Coronary artery (tissue), 2 donors: ENCODE measurements at regions not wholly inside any gene's neighbourhood (a gene's known extent, or its start where the extent isn't known, plus 50 kb on each side); places are given as distances from the start of the nearest gene placed in this dataset.

Experiments used
- DNase-seq: peaks from one replicate; pipeline ENCODE4 v3.0.0-alpha.2; 2017; ENCODE audit warnings: low spot score
- H3K27ac ChIP-seq, 2 donors: fragments of 200-600 bp; sonication (generic); one replicate each; pipeline ENCODE4 v1.5.1; 2016 to 2019
- H3K4me3 ChIP-seq: fragments of 200-600 bp; sonication (generic); 2 replicates; pipeline ENCODE4 v1.5.1; 2016; ENCODE audit warnings: mild to moderate bottlenecking, moderate library complexity
- TF ChIP-seq, protein P1 (sequence below): fragments of 200-600 bp; sonication (generic); IDR thresholded peaks from one replicate; pipeline ENCODE4 v1.5.1; 2019; ENCODE audit warnings: antibody characterized with exemption

- Histone ChIP-seq H3K27ac (peak overlapping the region; percentile 4 to 48), H3K4me3 (peak overlapping the region; percentile 31)
- DNase-seq: no peak
- TF ChIP-seq, protein P1, sequence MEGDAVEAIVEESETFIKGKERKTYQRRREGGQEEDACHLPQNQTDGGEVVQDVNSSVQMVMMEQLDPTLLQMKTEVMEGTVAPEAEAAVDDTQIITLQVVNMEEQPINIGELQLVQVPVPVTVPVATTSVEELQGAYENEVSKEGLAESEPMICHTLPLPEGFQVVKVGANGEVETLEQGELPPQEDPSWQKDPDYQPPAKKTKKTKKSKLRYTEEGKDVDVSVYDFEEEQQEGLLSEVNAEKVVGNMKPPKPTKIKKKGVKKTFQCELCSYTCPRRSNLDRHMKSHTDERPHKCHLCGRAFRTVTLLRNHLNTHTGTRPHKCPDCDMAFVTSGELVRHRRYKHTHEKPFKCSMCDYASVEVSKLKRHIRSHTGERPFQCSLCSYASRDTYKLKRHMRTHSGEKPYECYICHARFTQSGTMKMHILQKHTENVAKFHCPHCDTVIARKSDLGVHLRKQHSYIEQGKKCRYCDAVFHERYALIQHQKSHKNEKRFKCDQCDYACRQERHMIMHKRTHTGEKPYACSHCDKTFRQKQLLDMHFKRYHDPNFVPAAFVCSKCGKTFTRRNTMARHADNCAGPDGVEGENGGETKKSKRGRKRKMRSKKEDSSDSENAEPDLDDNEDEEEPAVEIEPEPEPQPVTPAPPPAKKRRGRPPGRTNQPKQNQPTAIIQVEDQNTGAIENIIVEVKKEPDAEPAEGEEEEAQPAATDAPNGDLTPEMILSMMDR: no peak
Measured at GRCh38 chr15:94671858-94672532, 440.6 kb downstream of the MCTP2 start.

DNA sequence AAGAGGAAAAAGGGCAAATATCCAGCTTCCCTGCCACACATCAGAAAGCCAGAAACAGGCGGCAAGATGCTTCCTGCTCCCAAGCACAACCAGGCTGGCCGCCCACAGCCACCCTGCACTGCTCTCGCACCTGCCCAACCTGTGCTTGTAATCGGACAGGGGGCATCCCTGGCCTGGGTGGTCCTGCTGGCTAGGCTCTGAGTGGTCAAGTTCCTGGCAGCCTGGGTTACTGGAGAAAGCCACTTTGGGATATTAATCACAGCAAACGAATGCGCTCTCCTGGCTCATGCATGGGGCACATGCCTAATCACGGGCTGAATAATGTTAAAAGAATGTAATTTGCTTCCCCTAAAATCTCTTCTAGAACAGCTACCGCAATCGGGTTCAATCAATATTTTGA lies 442.4 kb downstream of the MCTP2 start:
- H3K27ac ChIP-seq: peak overlapping the region; percentile 16 to 32
- TF ChIP-seq, protein P1: no peak
- no peak for DNase-seq
- H3K4me3 ChIP-seq: no peak overlapping the region

DNA sequence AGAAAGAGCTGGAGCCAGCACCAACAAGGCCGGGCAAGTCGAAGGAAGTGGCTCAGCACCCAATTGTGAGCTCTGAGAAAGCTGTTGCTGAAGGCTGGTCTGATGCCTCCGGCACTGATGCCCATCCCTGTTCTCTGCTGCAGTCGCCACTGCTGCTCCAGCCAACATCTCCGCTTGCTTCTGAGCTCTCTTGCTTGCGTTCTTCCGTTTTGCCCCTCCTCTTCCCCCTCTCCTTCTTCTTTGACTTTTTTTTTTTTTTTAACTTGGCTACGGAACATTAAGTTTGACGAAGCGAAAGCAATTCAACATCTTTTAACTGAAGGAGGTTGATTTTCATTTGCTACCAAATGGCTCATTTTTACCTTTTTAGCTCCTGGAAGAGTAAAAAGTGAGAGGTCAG lies 442.9 kb downstream of the MCTP2 start:
- TF ChIP-seq, protein P1: no peak
- no peak for DNase-seq
- Histone ChIP-seq H3K4me3 (peak overlapping the region; percentile 31), H3K27ac (peak overlapping the region; percentile 32 to 60)

DNA sequence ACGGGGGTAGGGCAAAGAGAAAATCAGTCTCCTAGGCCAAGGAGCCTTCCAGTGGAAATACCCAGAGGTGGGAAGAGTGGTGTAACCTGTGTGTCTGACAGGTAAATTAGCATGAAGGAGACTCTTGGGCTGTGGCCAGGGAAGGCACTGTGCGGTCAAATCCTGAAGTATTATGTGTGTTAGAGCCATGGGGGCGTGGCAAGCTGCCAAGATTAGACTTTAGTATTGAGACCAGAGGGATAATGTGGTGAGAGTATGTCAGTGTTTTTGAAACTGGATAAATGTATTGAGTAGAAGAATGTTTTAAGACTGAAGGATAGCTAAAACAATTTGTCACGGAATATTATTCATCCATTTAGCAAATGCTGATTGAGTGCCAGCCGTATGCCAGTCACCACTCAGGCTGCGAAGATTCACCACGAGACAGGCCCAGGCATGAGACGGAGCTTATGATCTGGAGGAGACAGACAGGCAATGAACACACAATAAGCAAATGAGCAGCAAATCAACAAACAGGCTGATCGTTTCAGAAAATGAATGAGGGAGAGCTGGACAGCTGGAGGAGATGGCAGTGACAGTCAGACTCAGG lies 445.9 kb downstream of the MCTP2 start:
- TF ChIP-seq, protein P1: no peak
- no peak overlapping the region for H3K4me3 ChIP-seq
- H3K27ac ChIP-seq: no peak overlapping the region
- no peak for DNase-seq

- no peak overlapping the region for H3K27ac ChIP-seq
- TF ChIP-seq, protein P1: no peak
- DNase-seq: no peak
Measured at GRCh38 chr15:94682171-94682570, 450.8 kb downstream of the MCTP2 start.

DNA sequence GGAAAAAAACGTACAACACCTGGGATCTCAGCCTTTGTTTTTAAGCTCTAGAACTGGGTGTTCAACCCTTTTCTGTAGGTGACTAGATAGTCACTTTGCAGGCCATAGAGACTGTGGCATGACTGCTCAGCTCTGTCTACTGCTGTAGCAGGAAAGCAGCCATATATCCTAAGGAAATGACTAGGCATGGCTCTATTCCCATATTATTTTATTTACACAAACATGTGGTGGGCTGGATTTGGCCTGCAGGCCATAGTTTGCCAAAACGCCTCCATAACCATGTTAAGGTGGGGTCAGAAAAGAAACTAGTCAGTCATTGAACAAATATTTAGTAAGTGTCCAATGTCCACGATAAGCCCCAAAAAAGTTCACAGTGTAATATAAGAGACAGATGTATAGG lies 452.5 kb downstream of the MCTP2 start:
- DNase-seq: no peak
- Histone ChIP-seq H3K27ac (no peak overlapping the region), H3K4me3 (no peak overlapping the region)
- TF ChIP-seq, protein P1: no peak

More at GRCh38 chr15:94682171-94682570, 450.8 kb downstream of the MCTP2 start:
- H3K4me3 ChIP-seq: no peak overlapping the region

DNA sequence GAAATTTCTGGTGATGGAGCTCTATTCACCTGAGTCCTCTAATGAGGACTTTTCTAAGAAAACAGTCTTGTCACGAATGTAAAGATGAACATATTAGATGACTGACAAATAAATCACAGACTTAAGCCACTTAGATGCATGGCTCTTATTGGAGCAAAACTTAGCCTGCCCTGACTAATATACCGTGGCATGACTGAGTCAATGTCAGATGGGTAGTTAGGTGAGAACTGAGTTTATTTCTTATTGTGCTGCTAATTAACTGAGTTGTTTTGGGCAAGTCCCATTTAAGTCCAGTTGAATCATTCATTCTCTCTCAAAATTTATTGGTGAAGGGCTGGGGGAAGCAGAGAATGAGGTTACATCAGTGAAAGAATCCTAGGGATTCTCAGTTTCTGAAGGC lies 459.8 kb downstream of the MCTP2 start:
- TF ChIP-seq, protein P1: no peak
- no peak overlapping the region for H3K4me3 ChIP-seq
- no peak for DNase-seq
- H3K27ac ChIP-seq: no peak overlapping the region
